Astrocyte (in vitro differentiated cells and primary cell): ENCODE measurements at regions not wholly inside any gene's neighbourhood (a gene's known extent, or its start where the extent isn't known, plus 50 kb on each side); places are given as distances from the start of the nearest gene placed in this dataset.

ENCODE experiments used
- EZH2 ChIP-seq: IDR thresholded peaks from 2 replicates; pipeline ENCODE4 v1.6.1; 2012; ENCODE audit warnings: mild to moderate bottlenecking, low read length, inconsistent platforms; ENCODE audit not compliant: insufficient read depth
- TF ChIP-seq, protein P1 (sequence below): IDR thresholded peaks from 2 replicates; pipeline ENCODE4 v1.5.1; 2011; ENCODE audit warnings: low read depth, mild to moderate bottlenecking, inconsistent platforms, low read length, moderate library complexity; ENCODE audit not compliant: insufficient read depth

DNA sequence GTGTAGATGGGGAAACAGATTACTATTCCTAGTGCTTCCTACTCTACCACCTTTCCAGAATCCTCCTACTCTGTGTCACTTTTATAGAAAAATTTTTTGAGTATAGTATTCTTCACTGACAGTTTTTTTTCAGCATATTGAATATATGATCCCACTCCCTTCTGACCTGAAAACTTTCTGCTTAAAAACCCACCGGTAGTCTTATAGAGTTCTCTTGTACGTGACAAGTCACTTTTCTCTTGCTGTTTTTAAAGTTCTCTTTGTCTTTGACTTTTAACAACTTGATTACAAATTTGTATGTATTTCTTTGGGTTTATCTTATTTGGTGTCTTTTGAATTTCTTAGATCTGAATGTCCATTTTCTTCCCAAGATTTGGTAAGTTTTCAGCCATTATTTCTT lies 133.6 kb upstream of the SLC38A2 start:
- TF ChIP-seq, protein P1, sequence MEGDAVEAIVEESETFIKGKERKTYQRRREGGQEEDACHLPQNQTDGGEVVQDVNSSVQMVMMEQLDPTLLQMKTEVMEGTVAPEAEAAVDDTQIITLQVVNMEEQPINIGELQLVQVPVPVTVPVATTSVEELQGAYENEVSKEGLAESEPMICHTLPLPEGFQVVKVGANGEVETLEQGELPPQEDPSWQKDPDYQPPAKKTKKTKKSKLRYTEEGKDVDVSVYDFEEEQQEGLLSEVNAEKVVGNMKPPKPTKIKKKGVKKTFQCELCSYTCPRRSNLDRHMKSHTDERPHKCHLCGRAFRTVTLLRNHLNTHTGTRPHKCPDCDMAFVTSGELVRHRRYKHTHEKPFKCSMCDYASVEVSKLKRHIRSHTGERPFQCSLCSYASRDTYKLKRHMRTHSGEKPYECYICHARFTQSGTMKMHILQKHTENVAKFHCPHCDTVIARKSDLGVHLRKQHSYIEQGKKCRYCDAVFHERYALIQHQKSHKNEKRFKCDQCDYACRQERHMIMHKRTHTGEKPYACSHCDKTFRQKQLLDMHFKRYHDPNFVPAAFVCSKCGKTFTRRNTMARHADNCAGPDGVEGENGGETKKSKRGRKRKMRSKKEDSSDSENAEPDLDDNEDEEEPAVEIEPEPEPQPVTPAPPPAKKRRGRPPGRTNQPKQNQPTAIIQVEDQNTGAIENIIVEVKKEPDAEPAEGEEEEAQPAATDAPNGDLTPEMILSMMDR: no peak
- no peak for TF ChIP-seq EZH2
